ENCODE measurements at regions not wholly inside any gene's neighbourhood (a gene's known extent, or its start where the extent isn't known, plus 50 kb on each side); places are given as distances from the start of the nearest gene placed in this dataset.
"Not testable (repeated sequence)": the region's sequence is repeated elsewhere in the genome, so short reads cannot be mapped to it uniquely, and the experiment has no call there.

- TF ChIP-seq CTCF (IDR thresholded peaks at IDR 0.05; ENCODE audit: borderline replicate concordance, extremely low read depth, low read length, poor library complexity, severe bottlenecking); EZH2 (IDR thresholded peaks at IDR 0.05; ENCODE audit: borderline replicate concordance, low read depth, low read length, severe bottlenecking): not testable (repeated sequence)
These were observed 156.9 kb upstream of the CNOT2 start for GRCh38 chr12:70086372-70086771.

Data from DND-41 (cell line).